ENCODE measurements at regions not wholly inside any gene's neighbourhood (a gene's known extent, or its start where the extent isn't known, plus 50 kb on each side); places are given as distances from the start of the nearest gene placed in this dataset.

DNA sequence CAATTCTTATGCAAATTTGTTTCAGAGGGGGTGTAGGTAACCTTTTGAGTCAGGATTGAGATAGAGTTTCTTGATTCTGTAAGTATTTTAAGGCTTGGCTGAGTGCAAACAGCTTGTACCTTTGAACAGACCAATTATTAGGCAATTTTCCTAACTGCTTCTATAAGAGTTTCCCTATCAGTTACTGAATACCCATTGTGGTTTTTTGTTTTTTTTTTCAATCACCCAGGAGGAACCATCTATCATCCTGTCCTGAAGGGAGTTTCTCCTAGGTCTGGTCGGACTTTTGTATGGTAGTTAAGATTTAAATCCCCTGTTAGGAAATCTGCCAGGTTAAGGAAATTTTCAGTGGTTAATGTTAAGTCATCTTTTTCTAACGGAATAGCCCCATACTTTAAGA is 319.4 kb upstream of the SLC39A10 start:
- TF ChIP-seq, protein P1, sequence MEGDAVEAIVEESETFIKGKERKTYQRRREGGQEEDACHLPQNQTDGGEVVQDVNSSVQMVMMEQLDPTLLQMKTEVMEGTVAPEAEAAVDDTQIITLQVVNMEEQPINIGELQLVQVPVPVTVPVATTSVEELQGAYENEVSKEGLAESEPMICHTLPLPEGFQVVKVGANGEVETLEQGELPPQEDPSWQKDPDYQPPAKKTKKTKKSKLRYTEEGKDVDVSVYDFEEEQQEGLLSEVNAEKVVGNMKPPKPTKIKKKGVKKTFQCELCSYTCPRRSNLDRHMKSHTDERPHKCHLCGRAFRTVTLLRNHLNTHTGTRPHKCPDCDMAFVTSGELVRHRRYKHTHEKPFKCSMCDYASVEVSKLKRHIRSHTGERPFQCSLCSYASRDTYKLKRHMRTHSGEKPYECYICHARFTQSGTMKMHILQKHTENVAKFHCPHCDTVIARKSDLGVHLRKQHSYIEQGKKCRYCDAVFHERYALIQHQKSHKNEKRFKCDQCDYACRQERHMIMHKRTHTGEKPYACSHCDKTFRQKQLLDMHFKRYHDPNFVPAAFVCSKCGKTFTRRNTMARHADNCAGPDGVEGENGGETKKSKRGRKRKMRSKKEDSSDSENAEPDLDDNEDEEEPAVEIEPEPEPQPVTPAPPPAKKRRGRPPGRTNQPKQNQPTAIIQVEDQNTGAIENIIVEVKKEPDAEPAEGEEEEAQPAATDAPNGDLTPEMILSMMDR (conservative IDR thresholded peaks at IDR 0.05; ENCODE audit: low read depth, low read length) = no peak
- TF ChIP-seq EZH2 (IDR thresholded peaks at IDR 0.05; ENCODE audit: borderline replicate concordance, low read depth, low read length, poor library complexity, severe bottlenecking) = no peak
